Activated naive CD4-positive, alpha-beta T cell treated with anti-CD3 and anti-CD28 coated beads for 36 hours (primary cell): ENCODE measurements at regions not wholly inside any gene's neighbourhood (a gene's known extent, or its start where the extent isn't known, plus 50 kb on each side); places are given as distances from the start of the nearest gene placed in this dataset.

ENCODE experiments used
- CTCF ChIA-PET: fragments of 350-600 bp; sonication (Branson Sonifier 250); formaldehyde crosslinking; loops from one replicate; lab custom pipeline; 2021; ENCODE audit warnings: antibody characterized with exemption; lab: Charles Lee
- DNase-seq: peaks from one replicate; pipeline ENCODE4 v3.0.0-alpha.2; 2020
- H3K27ac Mint-ChIP-seq: one replicate; pipeline ENCODE4 v1.8.0; 2021; ENCODE audit warnings: mild to moderate bottlenecking, mixed read lengths
- H3K27me3 Mint-ChIP-seq: one replicate; pipeline ENCODE4 v1.8.0; 2021; ENCODE audit warnings: low read depth, mixed read lengths
- H3K36me3 Mint-ChIP-seq: one replicate; pipeline ENCODE4 v1.8.0; 2021; ENCODE audit warnings: low read depth, mixed read lengths
- H3K4me1 Mint-ChIP-seq: one replicate; pipeline ENCODE4 v1.8.0; 2021; ENCODE audit warnings: low read depth, mixed read lengths
- H3K4me3 Mint-ChIP-seq: one replicate; pipeline ENCODE4 v1.8.0; 2021; ENCODE audit warnings: mild to moderate bottlenecking, moderate library complexity, mixed read lengths
- H3K9me3 Mint-ChIP-seq: one replicate; pipeline ENCODE4 v1.8.0; 2021; ENCODE audit warnings: mixed read lengths
- intact Hi-C: fragments of 100-400 bp; cut with micrococcal nuclease; formaldehyde crosslinking; loops from one replicate; pipeline ENCODE4 v1.15.1; 2023

GRCh38 chr2:10964052-10964790, 52.5 kb downstream of the KCNF1 start:
- H3K4me3 Mint-ChIP-seq: no peak overlapping the region
- no peak for DNase-seq
- CTCF ChIA-PET: no interaction called here
- H3K27ac Mint-ChIP-seq: no peak overlapping the region
- intact Hi-C loops: no loop called here
- H3K27me3 Mint-ChIP-seq: peaks cover 15% of the 10 kb centered on the region
- H3K36me3 Mint-ChIP-seq: no peaks in the 10 kb centered on the region
- no peaks in the 10 kb centered on the region for H3K9me3 Mint-ChIP-seq
- H3K4me1 Mint-ChIP-seq: no peaks in the 10 kb centered on the region

GRCh38 chr2:10965241-10965843, 53.6 kb downstream of the KCNF1 start:
- Mint-ChIP-seq H3K36me3 (no peaks in the 10 kb centered on the region), H3K4me1 (no peaks in the 10 kb centered on the region), H3K4me3 (no peak overlapping the region), H3K27ac (no peak overlapping the region), H3K27me3 (peaks cover 19% of the 10 kb centered on the region), H3K9me3 (no peaks in the 10 kb centered on the region)
- CTCF ChIA-PET: no interaction called here
- DNase-seq: no peak
- intact Hi-C loops: no loop called here

- Mint-ChIP-seq H3K27me3 (peaks cover 19% of the 10 kb centered on the region), H3K4me3 (no peak overlapping the region), H3K36me3 (no peaks in the 10 kb centered on the region), H3K27ac (no peak overlapping the region), H3K4me1 (no peaks in the 10 kb centered on the region), H3K9me3 (no peaks in the 10 kb centered on the region)
- CTCF ChIA-PET: no interaction called here
- intact Hi-C loops: no loop called here
- no peak for DNase-seq
Observed at GRCh38 chr2:10966056-10966455, 54.3 kb downstream of the KCNF1 start.

- Mint-ChIP-seq H3K36me3 (no peaks in the 10 kb centered on the region), H3K4me1 (no peaks in the 10 kb centered on the region), H3K27me3 (peaks cover 17% of the 10 kb centered on the region), H3K27ac (no peak overlapping the region), H3K4me3 (no peak overlapping the region), H3K9me3 (no peaks in the 10 kb centered on the region)
- CTCF ChIA-PET: no interaction called here
- DNase-seq: no peak
- intact Hi-C loops: no loop called here
Observed at GRCh38 chr2:10966741-10967140, 55.0 kb downstream of the KCNF1 start.

GRCh38 chr2:10968176-10968575, 56.4 kb downstream of the KCNF1 start:
- no peak for DNase-seq
- CTCF ChIA-PET: no interaction called here
- H3K4me1 Mint-ChIP-seq: no peaks in the 10 kb centered on the region
- H3K36me3 Mint-ChIP-seq: no peaks in the 10 kb centered on the region
- no peak overlapping the region for H3K27ac Mint-ChIP-seq
- no peaks in the 10 kb centered on the region for H3K9me3 Mint-ChIP-seq
- H3K27me3 Mint-ChIP-seq: peaks cover 21% of the 10 kb centered on the region
- no peak overlapping the region for H3K4me3 Mint-ChIP-seq
- intact Hi-C loops: no loop called here

GRCh38 chr2:10970666-10971065, 58.9 kb downstream of the KCNF1 start:
- Mint-ChIP-seq H3K36me3 (no peaks in the 10 kb centered on the region), H3K9me3 (no peaks in the 10 kb centered on the region), H3K27me3 (peaks cover 10% of the 10 kb centered on the region), H3K4me1 (no peaks in the 10 kb centered on the region), H3K4me3 (no peak overlapping the region), H3K27ac (no peak overlapping the region)
- CTCF ChIA-PET: no interaction called here
- intact Hi-C loops: no loop called here
- DNase-seq: no peak

GRCh38 chr2:10971161-10971887, 59.6 kb downstream of the KCNF1 start:
- intact Hi-C loops: no loop called here
- CTCF ChIA-PET: no interaction called here
- Mint-ChIP-seq H3K4me3 (no peak overlapping the region), H3K27me3 (peaks cover 13% of the 10 kb centered on the region), H3K36me3 (no peaks in the 10 kb centered on the region), H3K9me3 (no peaks in the 10 kb centered on the region), H3K27ac (no peak overlapping the region), H3K4me1 (no peaks in the 10 kb centered on the region)
- DNase-seq: no peak

- Mint-ChIP-seq H3K36me3 (no peaks in the 10 kb centered on the region), H3K27me3 (peaks cover 13% of the 10 kb centered on the region), H3K4me1 (no peaks in the 10 kb centered on the region), H3K9me3 (no peaks in the 10 kb centered on the region), H3K4me3 (no peak overlapping the region), H3K27ac (no peak overlapping the region)
- no peak for DNase-seq
- CTCF ChIA-PET: no interaction called here
- intact Hi-C loops: no loop called here
Observed at GRCh38 chr2:10971888-10972260, 60.1 kb downstream of the KCNF1 start.

- intact Hi-C loops: no loop called here
- Mint-ChIP-seq H3K9me3 (no peaks in the 10 kb centered on the region), H3K36me3 (no peaks in the 10 kb centered on the region), H3K27ac (no peak overlapping the region), H3K4me1 (peaks cover 3% of the 10 kb centered on the region), H3K27me3 (peaks cover 16% of the 10 kb centered on the region), H3K4me3 (no peak overlapping the region)
- CTCF ChIA-PET: no interaction called here
- no peak for DNase-seq
Observed at GRCh38 chr2:10972683-10973433, 61.1 kb downstream of the KCNF1 start.

- peaks cover 19% of the 10 kb centered on the region for H3K27me3 Mint-ChIP-seq
- no peak overlapping the region for H3K27ac Mint-ChIP-seq
- intact Hi-C loops: no loop called here
- CTCF ChIA-PET: no interaction called here
- peaks cover 3% of the 10 kb centered on the region for H3K4me1 Mint-ChIP-seq
- no peaks in the 10 kb centered on the region for H3K9me3 Mint-ChIP-seq
- H3K4me3 Mint-ChIP-seq: no peak overlapping the region
- no peak for DNase-seq
- no peaks in the 10 kb centered on the region for H3K36me3 Mint-ChIP-seq
Observed at GRCh38 chr2:10973766-10974165, 62.0 kb downstream of the KCNF1 start.

GRCh38 chr2:10977003-10977402, 65.3 kb downstream of the KCNF1 start:
- no peaks in the 10 kb centered on the region for H3K9me3 Mint-ChIP-seq
- no peak for DNase-seq
- CTCF ChIA-PET: no interaction called here
- H3K4me3 Mint-ChIP-seq: no peak overlapping the region
- H3K4me1 Mint-ChIP-seq: peaks cover 3% of the 10 kb centered on the region
- H3K27me3 Mint-ChIP-seq: peaks cover 15% of the 10 kb centered on the region
- H3K36me3 Mint-ChIP-seq: no peaks in the 10 kb centered on the region
- intact Hi-C loops: no loop called here
- no peak overlapping the region for H3K27ac Mint-ChIP-seq

- Mint-ChIP-seq H3K4me3 (no peak overlapping the region), H3K4me1 (peaks cover 3% of the 10 kb centered on the region), H3K36me3 (no peaks in the 10 kb centered on the region), H3K27me3 (peaks cover 14% of the 10 kb centered on the region), H3K27ac (no peak overlapping the region), H3K9me3 (no peaks in the 10 kb centered on the region)
- CTCF ChIA-PET: no interaction called here
- DNase-seq: no peak
- intact Hi-C loops: no loop called here
Observed at GRCh38 chr2:10977621-10978020, 65.9 kb downstream of the KCNF1 start.
